ENCODE measurements at regions not wholly inside any gene's neighbourhood (a gene's known extent, or its start where the extent isn't known, plus 50 kb on each side); places are given as distances from the start of the nearest gene placed in this dataset.

DNA sequence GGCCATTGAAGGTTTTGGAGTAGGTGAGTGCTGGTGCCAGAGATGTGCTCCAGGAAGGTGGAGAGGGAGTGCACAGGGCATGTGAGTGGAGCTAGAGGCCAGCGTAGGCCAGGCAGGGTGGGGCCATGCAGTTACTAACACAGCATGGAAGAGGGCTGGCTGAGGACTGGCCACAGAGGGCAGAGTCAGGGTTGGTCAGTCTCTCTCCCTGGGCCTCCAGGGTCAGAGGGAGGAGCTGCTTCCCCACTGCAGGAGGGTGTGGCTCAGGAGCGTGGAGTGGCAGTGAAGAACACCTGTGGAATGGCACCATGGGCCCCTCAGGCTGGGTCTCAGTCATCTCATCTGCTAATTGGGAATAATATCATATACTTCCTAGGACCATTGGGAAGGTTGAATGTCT is 167.7 kb downstream of the MACROH2A1 start:
- DNase-seq (ENCODE audit: low spot score): no peak
- in situ Hi-C loops (cut with MboI; ENCODE audit: low sequenced_read_pairs, unreplicated experiment): no loop called here
- TF ChIP-seq, protein P1, sequence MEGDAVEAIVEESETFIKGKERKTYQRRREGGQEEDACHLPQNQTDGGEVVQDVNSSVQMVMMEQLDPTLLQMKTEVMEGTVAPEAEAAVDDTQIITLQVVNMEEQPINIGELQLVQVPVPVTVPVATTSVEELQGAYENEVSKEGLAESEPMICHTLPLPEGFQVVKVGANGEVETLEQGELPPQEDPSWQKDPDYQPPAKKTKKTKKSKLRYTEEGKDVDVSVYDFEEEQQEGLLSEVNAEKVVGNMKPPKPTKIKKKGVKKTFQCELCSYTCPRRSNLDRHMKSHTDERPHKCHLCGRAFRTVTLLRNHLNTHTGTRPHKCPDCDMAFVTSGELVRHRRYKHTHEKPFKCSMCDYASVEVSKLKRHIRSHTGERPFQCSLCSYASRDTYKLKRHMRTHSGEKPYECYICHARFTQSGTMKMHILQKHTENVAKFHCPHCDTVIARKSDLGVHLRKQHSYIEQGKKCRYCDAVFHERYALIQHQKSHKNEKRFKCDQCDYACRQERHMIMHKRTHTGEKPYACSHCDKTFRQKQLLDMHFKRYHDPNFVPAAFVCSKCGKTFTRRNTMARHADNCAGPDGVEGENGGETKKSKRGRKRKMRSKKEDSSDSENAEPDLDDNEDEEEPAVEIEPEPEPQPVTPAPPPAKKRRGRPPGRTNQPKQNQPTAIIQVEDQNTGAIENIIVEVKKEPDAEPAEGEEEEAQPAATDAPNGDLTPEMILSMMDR (IDR thresholded peaks at IDR 0.05; ENCODE audit: borderline replicate concordance, control extremely low read depth, extremely low read depth, insufficient read depth, missing control alignments): no peak

DNA sequence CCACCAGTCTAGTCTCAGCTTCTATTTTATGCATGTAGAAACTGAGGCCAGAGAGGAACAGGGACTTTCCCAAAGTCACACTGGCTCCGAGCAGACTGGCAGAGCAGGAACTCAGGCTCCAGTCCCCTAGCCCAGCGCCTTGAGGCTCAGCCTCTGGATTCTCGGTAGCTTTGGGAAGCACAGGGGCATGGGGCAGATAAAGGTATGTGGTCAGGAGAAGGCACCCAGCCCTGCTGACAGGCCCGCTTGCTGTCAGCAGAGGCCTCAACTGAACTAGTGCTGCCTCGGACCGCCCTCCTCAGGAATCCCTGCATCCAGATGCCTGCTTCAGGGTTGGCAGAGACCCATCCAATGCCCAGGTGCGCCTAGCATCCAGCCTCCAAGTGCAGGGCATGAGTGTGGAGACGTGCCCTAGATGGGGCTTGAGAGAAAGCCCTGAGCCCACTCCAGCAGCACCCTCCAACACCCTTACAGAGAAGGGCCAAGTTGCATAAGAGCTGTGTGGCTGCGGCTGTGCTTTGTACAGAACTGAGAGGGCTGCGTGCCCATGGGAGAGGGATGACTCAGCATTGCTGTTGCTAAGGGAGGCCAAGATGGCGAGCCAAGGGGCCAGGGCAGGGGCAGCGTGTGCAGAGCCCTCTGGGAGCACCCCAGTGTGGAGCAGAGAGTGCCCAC is 168.6 kb downstream of the MACROH2A1 start:
- TF ChIP-seq, protein P1 (IDR thresholded peaks at IDR 0.05; ENCODE audit: borderline replicate concordance, control extremely low read depth, extremely low read depth, insufficient read depth, missing control alignments): no peak
- no peak for DNase-seq (ENCODE audit: low spot score)
- in situ Hi-C loops (cut with MboI; ENCODE audit: low sequenced_read_pairs, unreplicated experiment): no loop called here

DNA sequence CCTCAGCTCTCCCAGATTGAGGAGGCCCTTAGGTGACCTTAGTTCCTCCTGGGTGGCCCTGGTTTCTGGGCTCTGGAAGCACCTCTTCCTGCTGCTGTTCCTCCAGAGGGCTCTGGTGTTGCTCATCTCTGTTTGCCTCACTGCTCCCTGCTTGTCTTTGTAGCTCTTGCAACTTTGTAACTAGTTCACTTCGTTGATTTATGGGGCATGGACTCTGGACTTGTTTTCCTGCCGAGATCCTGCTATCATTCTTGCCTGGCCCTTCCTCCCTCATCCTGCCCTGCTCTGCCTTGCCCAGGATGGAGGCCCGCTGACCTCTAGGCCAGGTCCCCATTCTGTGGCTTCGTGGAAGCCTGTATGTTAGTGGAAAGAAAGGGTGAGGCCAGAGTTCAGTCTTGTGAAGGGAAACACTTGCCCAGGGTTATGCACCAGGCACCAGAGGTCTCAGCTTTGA is 169.3 kb downstream of the MACROH2A1 start:
- TF ChIP-seq, protein P1 (IDR thresholded peaks at IDR 0.05; ENCODE audit: borderline replicate concordance, control extremely low read depth, extremely low read depth, insufficient read depth, missing control alignments): no peak
- in situ Hi-C loops (cut with MboI; ENCODE audit: low sequenced_read_pairs, unreplicated experiment): no loop called here
- DNase-seq (ENCODE audit: low spot score): no peak

DNA sequence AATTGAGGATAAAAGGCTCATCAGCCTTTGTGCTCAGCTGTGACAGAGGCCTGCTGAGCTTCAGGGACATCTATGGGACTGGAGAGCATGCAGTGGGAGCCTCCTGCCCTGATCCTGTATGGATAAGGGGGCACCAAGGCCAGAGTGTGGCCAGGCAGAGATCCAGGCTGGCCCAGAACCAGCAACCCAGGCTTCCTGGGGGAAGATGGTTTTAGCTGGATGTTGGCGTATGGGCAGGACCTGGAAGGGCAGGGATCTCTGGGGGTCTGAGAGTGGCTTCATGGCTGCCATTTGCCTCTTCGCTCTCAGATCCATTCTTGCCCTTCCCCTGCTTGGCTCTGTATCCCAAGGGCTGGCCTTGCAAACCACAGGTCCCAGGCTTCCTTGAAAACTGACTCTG is 169.9 kb downstream of the MACROH2A1 start:
- no peak for DNase-seq (ENCODE audit: low spot score)
- TF ChIP-seq, protein P1 (IDR thresholded peaks at IDR 0.05; ENCODE audit: borderline replicate concordance, control extremely low read depth, extremely low read depth, insufficient read depth, missing control alignments): no peak
- in situ Hi-C loops (cut with MboI; ENCODE audit: low sequenced_read_pairs, unreplicated experiment): no loop called here

DNA sequence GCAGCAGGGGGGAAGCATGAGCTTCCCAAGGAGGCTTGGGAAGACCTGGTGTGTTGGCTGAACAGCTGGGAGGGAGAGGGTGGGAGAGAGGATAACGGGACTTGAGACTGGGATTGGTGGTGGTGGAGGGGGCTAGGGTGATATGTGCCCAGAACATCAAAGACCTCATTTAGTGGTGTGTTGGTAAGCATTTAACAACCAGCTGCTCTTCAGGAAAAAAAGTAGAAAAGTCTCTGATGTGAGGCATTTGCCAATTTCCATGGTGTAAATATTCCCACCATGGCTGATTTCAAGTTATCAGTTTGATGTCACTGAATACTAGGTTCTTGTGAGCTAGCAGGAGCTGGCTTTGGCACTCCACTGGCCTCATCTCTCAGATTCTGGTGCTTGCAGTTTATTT is 170.8 kb downstream of the MACROH2A1 start:
- DNase-seq (ENCODE audit: low spot score): no peak
- TF ChIP-seq, protein P1 (IDR thresholded peaks at IDR 0.05; ENCODE audit: borderline replicate concordance, control extremely low read depth, extremely low read depth, insufficient read depth, missing control alignments): no peak
- in situ Hi-C loops (cut with MboI; ENCODE audit: low sequenced_read_pairs, unreplicated experiment): no loop called here

DNA sequence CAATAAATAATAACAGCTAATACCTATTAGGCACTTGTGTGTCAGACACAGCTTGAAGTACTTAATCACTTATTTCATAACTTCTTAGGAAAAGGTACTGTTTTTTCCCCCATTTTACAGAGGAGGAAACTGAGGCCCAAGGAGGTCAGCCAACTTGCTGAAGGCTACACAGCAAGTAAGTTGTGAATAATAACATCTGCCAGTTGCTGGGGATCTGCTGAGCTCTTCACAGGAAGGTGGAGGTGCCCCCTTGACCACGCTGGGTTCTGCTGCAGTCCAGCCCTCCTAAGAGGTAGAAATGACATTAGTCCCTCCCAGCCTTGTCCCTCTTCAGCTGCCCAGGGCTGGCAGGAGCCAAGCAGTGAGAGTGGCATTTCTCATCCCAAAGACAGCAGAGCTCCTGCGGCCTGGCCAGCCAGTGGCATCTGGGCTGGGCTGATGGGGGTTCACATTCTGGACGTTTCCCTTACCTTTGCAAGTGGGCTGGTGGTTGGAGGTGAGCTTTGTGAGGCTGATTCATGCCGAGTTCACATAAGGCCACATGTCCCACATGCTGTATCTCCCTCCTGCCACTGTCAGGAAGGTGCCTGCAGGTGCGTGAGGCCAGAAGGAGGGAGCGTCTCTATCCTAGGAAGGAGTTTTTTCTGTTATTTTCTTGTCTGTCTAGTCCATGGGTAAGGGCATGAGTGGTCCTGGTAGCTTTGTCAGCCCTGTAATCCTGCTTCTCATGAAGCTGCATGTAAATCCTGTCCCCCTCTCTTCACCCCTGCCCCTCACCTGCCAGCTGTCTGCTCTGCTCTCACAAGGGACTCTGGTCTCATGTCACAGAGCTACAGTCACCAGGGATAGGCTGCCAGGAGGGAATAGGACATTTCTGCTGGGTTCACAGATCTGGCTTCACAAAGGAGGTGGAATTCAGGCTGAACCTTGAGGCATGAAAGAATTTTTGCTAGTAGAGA is 171.7 kb downstream of the MACROH2A1 start:
- in situ Hi-C loops (cut with MboI; ENCODE audit: low sequenced_read_pairs, unreplicated experiment): no loop called here
- TF ChIP-seq, protein P1 (IDR thresholded peaks at IDR 0.05; ENCODE audit: borderline replicate concordance, control extremely low read depth, extremely low read depth, insufficient read depth, missing control alignments): no peak
- DNase-seq (ENCODE audit: low spot score): no peak
